IPS-18a (cell line): ENCODE measurements at regions not wholly inside any gene's neighbourhood (a gene's known extent, or its start where the extent isn't known, plus 50 kb on each side); places are given as distances from the start of the nearest gene placed in this dataset.
"Not testable (repeated sequence)": the region's sequence is repeated elsewhere in the genome, so short reads cannot be mapped to it uniquely, and the experiment has no call there.

Source experiments
- H3K27ac ChIP-seq: one replicate; pipeline ENCODE4 v1.5.1; 2013; ENCODE audit warnings: low read length
- H3K27me3 ChIP-seq: one replicate; pipeline ENCODE4 v1.6.1; 2013; ENCODE audit warnings: mild to moderate bottlenecking, low read length; ENCODE audit not compliant: control insufficient read depth, insufficient read depth
- H3K36me3 ChIP-seq: one replicate; pipeline ENCODE4 v1.6.1; 2013; ENCODE audit warnings: low read depth, low read length; ENCODE audit not compliant: control insufficient read depth
- H3K4me1 ChIP-seq: one replicate; pipeline ENCODE4 v1.6.1; 2013; ENCODE audit warnings: low read depth, low read length; ENCODE audit not compliant: control insufficient read depth
- H3K4me3 ChIP-seq: one replicate; pipeline ENCODE4 v1.5.1; 2013; ENCODE audit warnings: low read length
- H3K9ac ChIP-seq: one replicate; pipeline ENCODE4 v1.6.1; 2013; ENCODE audit warnings: mild to moderate bottlenecking, low read length, moderate library complexity
- H3K9me3 ChIP-seq: one replicate; pipeline ENCODE4 v1.6.1; 2013; ENCODE audit warnings: low read depth, low read length; ENCODE audit not compliant: control insufficient read depth

- Histone ChIP-seq H3K36me3 (no peaks in the 10 kb centered on the region), H3K9ac (no peak overlapping the region), H3K9me3 (no peaks in the 10 kb centered on the region), H3K27me3 (no peaks in the 10 kb centered on the region), H3K4me1 (no peaks in the 10 kb centered on the region), H3K27ac (no peak overlapping the region), H3K4me3 (no peak overlapping the region)
These were observed 177.0 kb downstream of the DUSP10 start for GRCh38 chr1:221564891-221565290.

- no peak overlapping the region for H3K9ac ChIP-seq
- H3K36me3 ChIP-seq, result no peaks in the 10 kb centered on the region
- H3K4me3 ChIP-seq, result no peak overlapping the region
These were observed 176.2 kb downstream of the DUSP10 start for GRCh38 chr1:221565711-221566110.

GRCh38 chr1:221567859-221568507, 173.9 kb downstream of the DUSP10 start:
- H3K4me3 ChIP-seq, result no peak overlapping the region
- no peaks in the 10 kb centered on the region for H3K9me3 ChIP-seq
- H3K9ac ChIP-seq, result no peak overlapping the region
- H3K4me1 ChIP-seq, result no peaks in the 10 kb centered on the region
- no peak overlapping the region for H3K27ac ChIP-seq
- H3K36me3 ChIP-seq, result no peaks in the 10 kb centered on the region
- H3K27me3 ChIP-seq, result no peaks in the 10 kb centered on the region

More at GRCh38 chr1:221565711-221566110, 176.2 kb downstream of the DUSP10 start:
- Histone ChIP-seq H3K4me1 (no peaks in the 10 kb centered on the region), H3K9me3 (no peaks in the 10 kb centered on the region), H3K27ac (no peak overlapping the region), H3K27me3 (no peaks in the 10 kb centered on the region)

- H3K9me3 ChIP-seq, result peaks cover 3% of the 10 kb centered on the region
- no peaks in the 10 kb centered on the region for H3K36me3 ChIP-seq
- no peak overlapping the region for H3K27ac ChIP-seq
- no peak overlapping the region for H3K4me3 ChIP-seq
- H3K4me1 ChIP-seq, result no peaks in the 10 kb centered on the region
- H3K9ac ChIP-seq, result no peak overlapping the region
- H3K27me3 ChIP-seq, result no peaks in the 10 kb centered on the region
These were observed 168.1 kb downstream of the DUSP10 start for GRCh38 chr1:221573756-221574155.

GRCh38 chr1:221574529-221574928, 167.4 kb downstream of the DUSP10 start:
- peaks cover 3% of the 10 kb centered on the region for H3K9me3 ChIP-seq
- no peak overlapping the region for H3K27ac ChIP-seq
- no peak overlapping the region for H3K9ac ChIP-seq
- no peaks in the 10 kb centered on the region for H3K27me3 ChIP-seq
- H3K36me3 ChIP-seq, result no peaks in the 10 kb centered on the region
- H3K4me3 ChIP-seq, result no peak overlapping the region
- H3K4me1 ChIP-seq, result no peaks in the 10 kb centered on the region

- H3K9ac ChIP-seq, result no peak overlapping the region
- no peaks in the 10 kb centered on the region for H3K27me3 ChIP-seq
- no peak overlapping the region for H3K4me3 ChIP-seq
- peaks cover 3% of the 10 kb centered on the region for H3K9me3 ChIP-seq
- H3K27ac ChIP-seq, result no peak overlapping the region
- H3K36me3 ChIP-seq, result no peaks in the 10 kb centered on the region
- no peaks in the 10 kb centered on the region for H3K4me1 ChIP-seq
These were observed 166.3 kb downstream of the DUSP10 start for GRCh38 chr1:221575605-221576004.

- H3K27ac ChIP-seq, result no peak overlapping the region
- no peak overlapping the region for H3K9ac ChIP-seq
- H3K36me3 ChIP-seq, result no peaks in the 10 kb centered on the region
- no peaks in the 10 kb centered on the region for H3K27me3 ChIP-seq
- peaks cover 3% of the 10 kb centered on the region for H3K9me3 ChIP-seq
- no peak overlapping the region for H3K4me3 ChIP-seq
- H3K4me1 ChIP-seq, result no peaks in the 10 kb centered on the region
These were observed 165.6 kb downstream of the DUSP10 start for GRCh38 chr1:221576268-221576667.

GRCh38 chr1:221583465-221583864, 158.4 kb downstream of the DUSP10 start:
- Histone ChIP-seq H3K9me3 (peaks cover 13% of the 10 kb centered on the region), H3K4me1 (no peaks in the 10 kb centered on the region), H3K27ac (no peak overlapping the region), H3K27me3 (no peaks in the 10 kb centered on the region), H3K36me3 (no peaks in the 10 kb centered on the region), H3K9ac (no peak overlapping the region), H3K4me3 (no peak overlapping the region)

- H3K27ac ChIP-seq, H3K36me3 ChIP-seq, H3K9ac ChIP-seq, H3K27me3 ChIP-seq, H3K4me1 ChIP-seq, H3K4me3 ChIP-seq: not testable (repeated sequence)
- peaks cover 13% of the 10 kb centered on the region for H3K9me3 ChIP-seq
These were observed 154.9 kb downstream of the DUSP10 start for GRCh38 chr1:221587013-221587412.

- H3K9me3 ChIP-seq, result peaks cover 11% of the 10 kb centered on the region
- H3K4me1 ChIP-seq, H3K27ac ChIP-seq, H3K27me3 ChIP-seq, H3K36me3 ChIP-seq, H3K4me3 ChIP-seq, H3K9ac ChIP-seq: not testable (repeated sequence)
These were observed 150.6 kb downstream of the DUSP10 start for GRCh38 chr1:221591250-221591649.

- no peaks in the 10 kb centered on the region for H3K36me3 ChIP-seq
- H3K4me1 ChIP-seq, result no peaks in the 10 kb centered on the region
- no peaks in the 10 kb centered on the region for H3K9me3 ChIP-seq
- no peak overlapping the region for H3K9ac ChIP-seq
- no peak overlapping the region for H3K4me3 ChIP-seq
- H3K27ac ChIP-seq, result no peak overlapping the region
- H3K27me3 ChIP-seq, result no peaks in the 10 kb centered on the region
These were observed 147.3 kb downstream of the DUSP10 start for GRCh38 chr1:221594576-221594975.

GRCh38 chr1:221598122-221598521, 143.8 kb downstream of the DUSP10 start:
- Histone ChIP-seq H3K27me3 (no peaks in the 10 kb centered on the region), H3K36me3 (no peaks in the 10 kb centered on the region), H3K9ac (no peak overlapping the region), H3K4me3 (no peak overlapping the region), H3K9me3 (no peaks in the 10 kb centered on the region), H3K4me1 (no peaks in the 10 kb centered on the region), H3K27ac (no peak overlapping the region)
